ENCODE measurements at regions not wholly inside any gene's neighbourhood (a gene's known extent, or its start where the extent isn't known, plus 50 kb on each side); places are given as distances from the start of the nearest gene placed in this dataset.

- TF ChIP-seq CTCF (IDR thresholded peaks at IDR 0.05) (no peak), EP300 (IDR thresholded peaks at IDR 0.05) (no peak), POLR2A (IDR thresholded peaks at IDR 0.05) (no peak), POLR2AphosphoS5 (IDR thresholded peaks at IDR 0.05) (no peak)
Observed at GRCh38 chr22:27568265-27568664, 233.3 kb downstream of the MN1 start.

Data from stomach (tissue), 4 donors.